HG03135 (cell line): ENCODE measurements at regions not wholly inside any gene's neighbourhood (a gene's known extent, or its start where the extent isn't known, plus 50 kb on each side); places are given as distances from the start of the nearest gene placed in this dataset.

Experiments
- ATAC-seq: cut with Tn5 transposase; IDR thresholded peaks from one replicate; pipeline ENCODE4 v1.9.1; 2021; ENCODE audit warnings: mild to moderate bottlenecking, moderate library complexity; ENCODE audit not compliant: unreplicated experiment

DNA sequence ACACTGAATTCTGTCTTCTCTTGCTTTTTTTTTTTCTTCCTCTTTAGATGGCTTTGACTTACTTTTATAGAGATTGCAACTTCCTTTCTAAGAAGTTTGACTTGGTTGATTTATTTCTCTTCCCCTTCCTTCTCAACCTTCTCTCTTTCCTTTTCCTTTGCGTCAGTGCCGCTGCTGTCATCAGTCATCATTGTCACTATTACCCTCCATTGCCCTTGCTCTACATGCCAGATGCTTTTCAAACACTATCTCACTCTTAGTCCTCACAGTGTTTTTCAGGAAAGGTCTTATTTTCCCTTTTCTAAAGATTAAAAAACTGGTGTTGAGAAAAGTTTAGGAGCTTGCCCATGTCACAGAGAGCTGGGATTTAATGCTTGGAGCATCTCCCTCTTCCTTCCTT, 74.7 kb upstream of the C11orf87 start:
- no peak for ATAC-seq

DNA sequence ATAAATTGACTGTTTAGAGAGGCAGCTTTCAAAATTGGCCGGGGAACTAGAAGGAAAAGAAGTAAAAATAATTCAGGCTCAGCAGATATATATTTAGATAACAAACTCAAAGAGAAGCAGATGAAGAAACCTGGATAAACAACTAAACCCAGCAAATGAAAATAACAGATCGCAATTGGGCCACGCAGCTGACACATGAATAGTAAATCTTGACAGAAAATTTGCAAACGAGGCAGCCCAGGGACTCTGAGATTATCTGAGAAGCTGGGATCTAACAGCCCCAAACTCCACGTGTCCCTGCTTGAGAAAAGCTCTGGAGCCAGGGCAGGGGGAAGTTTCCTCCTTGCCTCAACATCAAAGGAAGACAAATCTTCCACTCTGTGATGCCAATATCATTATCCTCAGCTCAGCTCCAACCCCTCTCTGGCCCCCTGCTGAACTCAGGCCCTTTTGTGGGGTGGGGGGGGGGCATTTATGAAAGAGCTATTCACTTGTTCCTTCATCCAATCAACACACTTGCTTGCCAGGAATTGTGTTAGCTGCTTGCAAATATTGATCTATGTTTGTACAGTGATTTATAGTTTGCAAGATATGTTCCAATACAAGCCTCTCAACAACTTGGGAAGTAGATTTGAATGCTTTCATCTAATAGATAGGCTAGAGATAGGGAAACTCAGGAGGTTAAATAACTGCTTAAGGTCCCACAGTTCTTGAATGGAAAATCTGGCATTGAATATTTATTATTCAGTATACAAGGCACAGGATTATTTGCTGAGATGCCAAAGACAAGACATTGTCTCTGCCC, 72.5 kb upstream of the C11orf87 start:
- ATAC-seq, result no peak

DNA sequence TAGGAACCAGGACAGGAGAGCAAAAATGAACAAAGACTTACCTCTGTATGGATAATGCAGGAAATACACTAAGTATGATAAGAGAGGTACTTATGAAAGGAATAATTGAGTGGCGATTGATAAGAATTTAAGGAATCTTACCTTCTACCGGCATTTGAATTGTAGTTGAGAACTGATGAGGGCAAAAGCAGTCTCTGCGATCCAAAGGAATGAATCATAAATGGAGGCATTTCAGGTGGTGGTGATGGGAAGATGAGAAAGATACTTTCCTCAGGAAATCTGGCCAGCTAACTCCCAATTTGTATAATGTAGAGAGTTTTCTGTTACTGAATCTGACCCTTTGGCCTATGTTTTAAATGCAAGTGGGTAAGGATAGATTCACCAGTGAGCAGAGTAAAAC, 71.9 kb upstream of the C11orf87 start:
- no peak for ATAC-seq

DNA sequence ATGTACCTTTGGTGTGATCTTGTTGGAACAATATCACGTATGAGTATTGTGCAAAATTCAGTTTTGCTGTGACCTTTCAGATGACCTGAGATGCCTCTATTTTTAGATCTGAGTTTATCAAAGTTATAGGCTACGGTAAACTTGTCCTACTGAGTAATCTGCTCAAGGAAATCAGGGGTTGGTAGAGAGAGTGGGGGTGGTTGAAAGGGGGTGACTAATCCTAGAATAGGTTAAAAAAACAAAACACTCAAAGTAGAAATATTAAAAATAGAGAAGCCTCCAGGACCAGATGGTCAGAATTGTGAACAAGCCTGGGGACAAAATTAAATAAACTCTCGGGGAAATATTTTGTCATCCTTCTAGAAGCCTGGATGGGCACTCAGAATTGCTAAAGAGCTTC, 59.9 kb upstream of the C11orf87 start:
- no peak for ATAC-seq

DNA sequence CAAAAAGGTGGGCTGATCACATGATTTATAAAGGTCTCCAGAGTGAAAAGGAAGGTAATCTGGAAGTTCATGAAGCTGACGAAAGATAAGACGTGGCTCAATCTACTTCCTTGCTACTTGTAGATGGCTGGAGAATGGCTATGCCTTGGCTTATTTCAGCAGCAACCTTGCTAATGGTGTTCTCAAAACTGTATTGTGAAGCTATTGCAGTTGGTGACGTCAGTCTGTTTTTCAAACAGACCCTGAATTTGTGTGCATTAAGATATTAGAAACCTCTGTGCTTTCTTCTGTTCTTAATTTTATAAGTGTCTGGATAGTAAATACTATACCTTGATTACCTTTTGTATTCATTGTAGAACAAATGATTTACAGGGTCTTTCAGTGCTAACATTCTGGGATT, 58.3 kb upstream of the C11orf87 start:
- no peak for ATAC-seq

DNA sequence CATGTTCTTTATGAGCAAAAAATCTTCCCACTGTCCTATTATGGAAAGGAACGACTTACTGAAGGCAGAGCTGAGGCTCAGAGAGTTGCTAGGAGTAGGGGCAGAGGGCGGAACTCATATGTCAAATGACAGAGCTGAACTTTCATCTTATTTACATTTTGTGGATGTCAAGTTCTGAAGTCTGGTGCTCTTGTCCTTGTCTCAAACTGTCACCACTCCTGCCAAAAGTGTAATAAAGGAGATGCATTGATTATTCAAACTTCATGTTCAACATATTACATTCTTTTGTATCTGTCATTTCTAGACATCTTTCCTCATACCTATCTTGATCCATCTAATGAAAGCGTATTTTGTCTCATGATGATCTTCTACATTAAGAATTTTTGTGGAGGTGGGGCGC, 57.1 kb upstream of the C11orf87 start:
- ATAC-seq, result no peak

DNA sequence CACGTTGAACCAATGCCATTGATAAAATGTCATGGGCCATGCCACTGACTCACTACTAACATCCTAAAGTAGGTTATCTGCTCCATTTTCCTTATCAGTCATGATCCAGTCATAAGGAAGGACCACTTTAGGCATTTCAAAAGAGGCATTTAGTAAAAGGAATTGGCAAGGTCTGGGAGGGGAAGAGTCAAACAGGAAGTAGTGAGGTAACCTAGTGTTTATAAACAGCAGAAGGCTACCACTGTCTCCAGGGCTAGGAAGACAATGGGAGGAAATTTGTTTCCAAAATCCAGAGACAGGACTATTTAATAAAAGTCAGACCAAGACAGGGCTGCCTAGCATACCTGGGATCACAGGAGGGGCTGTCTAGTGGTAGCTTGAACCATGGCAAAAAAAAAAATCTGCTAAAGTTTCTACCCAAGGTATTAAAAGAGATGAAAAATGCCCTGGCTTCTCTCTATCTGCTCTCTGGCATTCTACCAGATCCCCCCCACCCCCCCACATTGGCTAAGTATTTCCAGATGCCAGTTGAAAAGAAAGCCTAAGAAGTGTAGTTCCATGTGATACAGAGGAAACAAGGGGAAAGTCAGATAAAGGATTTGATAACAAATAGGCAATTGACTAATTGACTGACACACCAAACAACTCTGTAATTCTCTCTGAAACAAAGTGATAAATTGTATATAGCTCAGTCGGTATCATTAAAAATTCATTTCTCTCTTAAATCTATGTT, 50.4 kb upstream of the C11orf87 start:
- no peak for ATAC-seq
